ENCODE measurements at regions not wholly inside any gene's neighbourhood (a gene's known extent, or its start where the extent isn't known, plus 50 kb on each side); places are given as distances from the start of the nearest gene placed in this dataset.

DNA sequence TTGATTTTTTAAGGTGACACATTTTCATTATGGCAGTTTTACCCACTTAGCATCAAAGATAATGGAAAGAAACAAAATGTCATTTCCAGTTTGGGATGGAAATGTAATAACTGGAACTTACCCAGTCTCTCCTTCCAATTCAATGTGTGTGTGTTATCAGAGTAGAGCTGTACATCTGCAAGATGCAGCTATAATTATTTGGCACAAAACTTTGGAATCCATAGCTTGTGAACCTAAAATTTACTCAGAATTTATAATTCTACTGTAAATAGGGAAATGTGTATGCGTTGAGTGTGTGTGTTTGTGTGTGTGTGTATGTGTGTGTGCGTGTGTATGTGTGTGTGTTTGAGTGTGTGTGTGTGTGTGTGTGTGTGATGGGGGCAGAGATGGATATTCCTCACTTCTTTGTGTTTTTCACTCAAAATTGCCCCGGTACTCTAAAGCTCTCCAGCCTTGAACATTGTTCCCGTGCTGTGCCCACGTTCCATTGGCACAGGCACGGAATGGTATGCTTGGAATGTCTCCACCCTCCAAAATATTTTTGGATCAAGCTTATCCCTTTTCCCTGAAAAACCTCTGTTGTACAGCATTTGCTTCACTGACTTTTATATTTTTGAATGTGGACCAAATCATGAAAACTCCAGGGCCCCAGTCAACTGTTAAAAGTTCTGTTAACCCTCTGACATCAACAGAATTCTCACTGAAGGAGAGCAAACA, 150.2 kb upstream of the BMP4 start:
- peak overlapping the region in 1 of 2 donors; percentile 22 for H3K27ac ChIP-seq
- ATAC-seq (peak; percentile 71), DNase-seq (no peak)
- no peaks in the 10 kb centered on the region for H3K36me3 ChIP-seq
- no peak overlapping the region for H3K4me3 ChIP-seq
- no peaks in the 10 kb centered on the region for H3K27me3 ChIP-seq
- peaks cover 0 to 2% of the 10 kb centered on the region in 2 donors for H3K4me1 ChIP-seq
- TF ChIP-seq, protein P1, sequence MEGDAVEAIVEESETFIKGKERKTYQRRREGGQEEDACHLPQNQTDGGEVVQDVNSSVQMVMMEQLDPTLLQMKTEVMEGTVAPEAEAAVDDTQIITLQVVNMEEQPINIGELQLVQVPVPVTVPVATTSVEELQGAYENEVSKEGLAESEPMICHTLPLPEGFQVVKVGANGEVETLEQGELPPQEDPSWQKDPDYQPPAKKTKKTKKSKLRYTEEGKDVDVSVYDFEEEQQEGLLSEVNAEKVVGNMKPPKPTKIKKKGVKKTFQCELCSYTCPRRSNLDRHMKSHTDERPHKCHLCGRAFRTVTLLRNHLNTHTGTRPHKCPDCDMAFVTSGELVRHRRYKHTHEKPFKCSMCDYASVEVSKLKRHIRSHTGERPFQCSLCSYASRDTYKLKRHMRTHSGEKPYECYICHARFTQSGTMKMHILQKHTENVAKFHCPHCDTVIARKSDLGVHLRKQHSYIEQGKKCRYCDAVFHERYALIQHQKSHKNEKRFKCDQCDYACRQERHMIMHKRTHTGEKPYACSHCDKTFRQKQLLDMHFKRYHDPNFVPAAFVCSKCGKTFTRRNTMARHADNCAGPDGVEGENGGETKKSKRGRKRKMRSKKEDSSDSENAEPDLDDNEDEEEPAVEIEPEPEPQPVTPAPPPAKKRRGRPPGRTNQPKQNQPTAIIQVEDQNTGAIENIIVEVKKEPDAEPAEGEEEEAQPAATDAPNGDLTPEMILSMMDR (IDR thresholded peaks at IDR 0.05) = no peak
- no peaks in the 10 kb centered on the region for H3K9me3 ChIP-seq
- intact Hi-C loops (cut with DNase I) = no loop called here

DNA sequence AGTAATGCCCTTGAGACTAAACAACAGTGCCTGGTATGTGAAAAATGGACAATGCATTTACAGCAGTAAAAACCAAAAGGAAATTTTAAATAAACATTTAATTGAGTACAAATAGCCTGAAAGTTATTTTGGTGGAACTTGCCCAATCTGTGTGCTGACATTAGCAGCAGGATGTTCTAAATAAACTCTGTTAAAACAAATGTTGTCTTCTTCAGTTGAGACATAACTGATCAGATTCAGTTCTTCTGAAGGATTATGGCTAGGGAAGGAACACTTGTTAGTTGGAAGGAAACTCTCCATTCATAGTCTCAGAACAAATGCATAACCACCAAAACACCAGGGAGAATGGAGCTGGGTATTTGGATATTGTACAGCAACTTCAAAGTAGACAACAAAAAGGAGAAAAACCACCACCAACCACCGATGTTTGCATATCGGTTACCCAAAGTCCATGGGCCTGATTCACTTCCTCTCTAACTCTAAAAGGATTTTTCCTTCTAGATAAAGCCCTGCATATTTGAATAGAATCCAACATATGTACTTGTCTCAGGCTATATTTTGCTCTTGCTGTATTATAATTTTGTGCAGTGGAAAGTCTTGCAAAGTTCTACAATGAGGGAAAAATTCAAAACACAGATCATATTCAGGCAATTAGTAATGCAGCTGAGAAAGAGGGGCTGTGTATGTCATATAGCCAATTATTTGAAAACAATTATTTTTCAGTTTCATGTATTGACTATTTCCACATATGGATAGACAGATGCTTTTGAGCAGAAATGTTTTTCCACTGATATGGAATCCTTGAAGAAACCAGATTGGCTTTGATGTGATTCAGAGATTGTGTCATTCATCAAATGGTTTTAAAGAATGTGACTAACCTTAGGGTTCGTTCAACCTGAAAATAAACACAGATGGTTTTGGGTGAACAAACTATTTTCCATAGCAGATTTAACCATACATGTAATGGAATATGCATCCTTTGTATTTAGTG, 152.2 kb upstream of the BMP4 start:
- H3K9me3 ChIP-seq = no peaks in the 10 kb centered on the region
- H3K36me3 ChIP-seq = no peaks in the 10 kb centered on the region
- ATAC-seq (no peak), DNase-seq (no peak)
- H3K4me3 ChIP-seq = no peak overlapping the region
- H3K27me3 ChIP-seq = no peaks in the 10 kb centered on the region
- H3K4me1 ChIP-seq = peaks cover 0 to 2% of the 10 kb centered on the region in 2 donors
- intact Hi-C loops (cut with DNase I) = no loop called here
- TF ChIP-seq, protein P1 (IDR thresholded peaks at IDR 0.05) = no peak
- H3K27ac ChIP-seq = no peak overlapping the region

DNA sequence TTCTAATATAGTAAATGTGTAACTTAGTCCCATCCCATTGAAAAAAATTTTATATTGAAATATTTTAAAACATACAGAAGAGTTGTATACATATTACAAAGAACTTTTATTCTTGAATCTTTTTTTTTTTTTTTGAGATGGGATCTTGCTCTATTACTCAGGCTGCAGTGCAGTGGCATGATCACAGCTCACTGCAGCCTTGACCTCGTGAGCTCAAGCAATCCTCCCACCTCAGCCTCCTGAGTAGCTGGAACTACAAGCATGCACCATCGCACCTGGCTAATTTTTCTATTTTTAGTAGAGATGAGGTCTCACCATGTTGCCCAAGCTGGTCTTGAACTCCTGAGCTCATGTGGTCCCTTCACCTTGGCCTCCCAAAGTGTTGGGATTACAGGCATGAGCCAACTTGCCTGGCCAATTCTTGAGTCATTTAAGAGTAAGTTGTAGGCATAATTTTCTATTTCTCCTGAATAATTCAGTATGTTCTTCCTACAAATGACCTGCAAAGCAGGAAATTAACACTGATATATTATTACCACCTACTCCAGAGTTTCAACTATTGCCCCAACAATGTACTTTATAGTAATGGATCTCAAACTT, 153.0 kb upstream of the BMP4 start:
- peaks cover 0 to 2% of the 10 kb centered on the region in 2 donors for H3K4me1 ChIP-seq
- DNase-seq (no peak), ATAC-seq (no peak)
- no peak overlapping the region for H3K4me3 ChIP-seq
- H3K36me3 ChIP-seq = no peaks in the 10 kb centered on the region
- no peaks in the 10 kb centered on the region for H3K9me3 ChIP-seq
- no peak overlapping the region for H3K27ac ChIP-seq
- no peaks in the 10 kb centered on the region for H3K27me3 ChIP-seq
- intact Hi-C loops (cut with DNase I) = no loop called here
- TF ChIP-seq, protein P1 (IDR thresholded peaks at IDR 0.05) = no peak

DNA sequence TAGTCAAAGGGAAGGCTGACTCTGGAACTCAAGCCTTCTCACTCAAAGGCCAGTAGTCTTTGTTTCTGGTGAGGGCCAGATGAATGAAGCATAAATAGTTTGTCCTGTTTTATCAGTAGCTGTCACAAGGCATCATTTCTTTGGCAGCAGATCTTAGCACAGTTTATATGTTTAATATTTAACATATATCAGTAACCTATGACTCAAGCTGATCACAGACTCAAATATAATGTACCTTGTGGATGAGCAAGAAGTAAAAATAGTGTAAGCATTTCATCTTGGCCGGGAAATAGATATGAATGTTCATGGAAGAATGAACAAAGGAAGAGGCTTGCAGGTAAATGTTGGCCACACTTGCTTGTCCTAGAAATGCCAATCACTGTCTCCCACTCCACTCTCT, 158.3 kb upstream of the BMP4 start:
- Histone ChIP-seq H3K4me3 (no peak overlapping the region), H3K27me3 (no peaks in the 10 kb centered on the region), H3K4me1 (no peaks in the 10 kb centered on the region), H3K27ac (no peak overlapping the region), H3K36me3 (no peaks in the 10 kb centered on the region), H3K9me3 (no peaks in the 10 kb centered on the region)
- intact Hi-C loops (cut with DNase I) = no loop called here
- TF ChIP-seq, protein P1 (IDR thresholded peaks at IDR 0.05) = no peak
- ATAC-seq (no peak), DNase-seq (no peak)

Measured in left lung (tissue), 4 donors.